GM12878 (cell line): ENCODE measurements at regions not wholly inside any gene's neighbourhood (a gene's known extent, or its start where the extent isn't known, plus 50 kb on each side); places are given as distances from the start of the nearest gene placed in this dataset.

Experiments used
- ATAC-seq: fragments of 200-7000 bp; cut with Tn5 transposase; 3 replicates; pipeline ENCODE4 v1.9.1; 2020; ENCODE audit warnings: mild to moderate bottlenecking, moderate library complexity
- BruUV-seq: library from RNA; stranded (reverse); fragments of 400-500 nt; replicated peaks from 2 replicates; lab custom pipeline; 2021; lab: Mats Ljungman, UMichigan
- CTCF ChIA-PET: fragments of 300-600 bp; sonication (Branson Sonifier 250); formaldehyde crosslinking; extraction: SDS; loops from one replicate; lab custom pipeline; 2021; ENCODE audit warnings: inconsistent platforms; lab: Yijun Ruan, JAX
- POLR2A ChIA-PET: fragments of 350-600 bp; formaldehyde crosslinking; extraction: SDS; loops from one replicate; lab custom pipeline; 2021; ENCODE audit warnings: inconsistent platforms; lab: Charles Lee
- RAD21 ChIA-PET: fragments of 300-600 bp; sonication (Branson Sonifier 250); formaldehyde crosslinking; loops from one replicate; lab custom pipeline; 2023; ENCODE audit warnings: antibody characterized with exemption; ENCODE audit not compliant: unreplicated experiment; lab: Charles Lee
- SMC1A ChIA-PET: fragments of 300-600 bp; sonication (Branson Sonifier 250); formaldehyde crosslinking; loops from one replicate; lab custom pipeline; 2023; ENCODE audit not compliant: unreplicated experiment, uncharacterized antibody; lab: Charles Lee
- DNase-seq: peaks from one replicate; pipeline ENCODE4 v3.0.0-alpha.2; 2011; ENCODE audit warnings: low read depth, low spot score
- FAIRE-seq: peaks from 3 replicates; lab custom pipeline; 2011; peaks lifted over from hg19 to GRCh38; lab: Jason Lieb, UNC
- H2AFZ ChIP-seq: 2 replicates; pipeline ENCODE4 v1.6.0; 2011; ENCODE audit warnings: low read depth, low read length, control low read depth; ENCODE audit not compliant: control insufficient read depth
- H3K27ac ChIP-seq: 2 replicates; pipeline ENCODE4 v1.5.1; 2011; ENCODE audit warnings: control low read depth; ENCODE audit not compliant: control insufficient read depth, insufficient read depth
- H3K27me3 ChIP-seq, 2 experiments: replicated peaks in 1 of 2; 2 replicates each; pipeline versions ENCODE4 v1.6.0 to v1.6.1; 2011; ENCODE audit warnings: low read length in 1 of 2; ENCODE audit not compliant: control insufficient read depth in 2 of 2, insufficient read depth in 2 of 2
- H3K36me3 ChIP-seq, 2 experiments: 2 replicates each; pipeline ENCODE4 v1.5.1; 2011; ENCODE audit warnings: low read length in 1 of 2; ENCODE audit not compliant: control insufficient read depth in 2 of 2, insufficient read depth in 2 of 2
- H3K4me1 ChIP-seq: 2 replicates; pipeline ENCODE4 v1.6.1; 2011; ENCODE audit warnings: mild to moderate bottlenecking, low read length, moderate library complexity, mixed read lengths; ENCODE audit not compliant: control insufficient read depth, insufficient read depth
- H3K4me2 ChIP-seq: 2 replicates; pipeline ENCODE4 v1.6.0; 2011; ENCODE audit warnings: control low read depth; ENCODE audit not compliant: control insufficient read depth, insufficient read depth
- H3K4me3 ChIP-seq: fragments of 200-600 bp; sonication (generic); 2 replicates; pipeline ENCODE4 v1.5.1; 2016
- H3K79me2 ChIP-seq: 2 replicates; pipeline ENCODE4 v1.6.0; 2011; ENCODE audit warnings: low read length; ENCODE audit not compliant: control insufficient read depth, insufficient read depth
- H3K9ac ChIP-seq: 2 replicates; pipeline ENCODE4 v1.8.0; 2011; ENCODE audit warnings: low read length, control low read depth, mixed read lengths; ENCODE audit not compliant: control insufficient read depth, insufficient read depth
- H3K9me3 ChIP-seq: replicated peaks from 3 replicates; pipeline ENCODE4 v1.5.1; 2011; ENCODE audit warnings: mild to moderate bottlenecking, low read length; ENCODE audit not compliant: control insufficient read depth, insufficient read depth
- H4K20me1 ChIP-seq: 2 replicates; pipeline ENCODE4 v1.6.0; 2011; ENCODE audit not compliant: control insufficient read depth, insufficient read depth
- ASH2L ChIP-seq: fragments of 300-600, 200-600 bp; sonication (generic); IDR thresholded peaks from 2 replicates; pipeline ENCODE4 v1.6.1; 2017; ENCODE audit warnings: low read depth, mild to moderate bottlenecking, borderline replicate concordance
- ATF7 ChIP-seq: fragments of 450-650 bp; IDR thresholded peaks from 2 replicates; pipeline ENCODE4 v1.6.1; 2016; ENCODE audit warnings: low read depth, mild to moderate bottlenecking
- CBX3 ChIP-seq: fragments of 200-600 bp; sonication (generic); IDR thresholded peaks from 2 replicates; pipeline ENCODE4 v1.6.1; 2016; ENCODE audit warnings: low read depth, borderline replicate concordance
- CBX5 ChIP-seq: sonication (generic); IDR thresholded peaks from 2 replicates; pipeline ENCODE4 v1.6.1; 2016; ENCODE audit warnings: low read depth, moderate library complexity, mild to moderate bottlenecking, inconsistent platforms
- CHD4 ChIP-seq: fragments of 200-600 bp; sonication (generic); IDR thresholded peaks from 2 replicates; pipeline ENCODE4 v1.6.1; 2016; ENCODE audit warnings: mild to moderate bottlenecking
- EED ChIP-seq: sonication (generic); IDR thresholded peaks from 2 replicates; pipeline ENCODE4 v1.6.1; 2016; ENCODE audit warnings: antibody characterized with exemption, low read depth
- EP300 ChIP-seq, 2 experiments: fragments of 150-350 bp in 1 of 2; IDR thresholded peaks; 2 replicates each; pipeline ENCODE4 v1.6.1; 2011 to 2012; ENCODE audit warnings: low read depth in 2 of 2, low read length in 2 of 2, borderline replicate concordance in 1 of 2, improper control_type of control experiment in 1 of 2, inconsistent platforms in 1 of 2; ENCODE audit not compliant: control insufficient read depth in 1 of 2
- KAT2A ChIP-seq: conservative IDR thresholded peaks from 2 replicates; pipeline ENCODE4 v1.6.1; 2011; ENCODE audit warnings: low read depth, low read length; ENCODE audit not compliant: control insufficient read depth
- KLF5 ChIP-seq: fragments of 450-650 bp; IDR thresholded peaks from 2 replicates; pipeline ENCODE4 v1.6.1; 2014; ENCODE audit warnings: mild to moderate bottlenecking; ENCODE audit not compliant: partially characterized antibody
- LARP7 ChIP-seq: fragments of 450-650 bp; IDR thresholded peaks from 2 replicates; pipeline ENCODE4 v1.6.1; 2017; ENCODE audit warnings: mild to moderate bottlenecking
- NBN ChIP-seq: fragments of 450-650 bp; IDR thresholded peaks from 2 replicates; pipeline ENCODE4 v1.6.1; 2016
- POLR2AphosphoS5 ChIP-seq: IDR thresholded peaks from 2 replicates; pipeline ENCODE4 v1.6.1; 2011; ENCODE audit warnings: mild to moderate bottlenecking, low read length, inconsistent platforms
- RELA ChIP-seq: fragments of 450-650 bp; IDR thresholded peaks from 2 replicates; pipeline ENCODE4 v1.8.0; 2014; ENCODE audit warnings: borderline replicate concordance; ENCODE audit not compliant: partially characterized antibody
- SUZ12 ChIP-seq: fragments of 200-600 bp; sonication (generic); IDR thresholded peaks from one replicate; pipeline ENCODE4 v1.6.1; 2018; ENCODE audit warnings: antibody characterized with exemption, mild to moderate bottlenecking; ENCODE audit not compliant: unreplicated experiment
- ZBED1 ChIP-seq: IDR thresholded peaks from 2 replicates; pipeline ENCODE4 v1.6.1; 2016; ENCODE audit warnings: borderline replicate concordance
- WGBS: methylation state at CpG from one replicate; pipeline ENCODE4 v1.1.6; 2016; ENCODE audit warnings: low lambda C conversion rate; ENCODE audit not compliant: insufficient replicate concordance, insufficient coverage; ENCODE audit errors: missing lambda C conversion rate; 5-methylcytosine and 5-hydroxymethylcytosine counted together
- in situ Hi-C: fragments of 300-500 bp; cut with MboI; formaldehyde crosslinking; loops from 9 replicates; pipeline ENCODE4 v1.14.3; 2018; ENCODE audit warnings: mixed read lengths
- intact Hi-C: fragments of 100-400 bp; cut with micrococcal nuclease; formaldehyde crosslinking; loops from one replicate; pipeline ENCODE4 v1.14.2; 2022; ENCODE audit not compliant: unreplicated experiment
- TF ChIP-seq, protein P1 (sequence below): IDR thresholded peaks from 2 replicates; pipeline ENCODE4 v1.6.1; 2012; ENCODE audit warnings: mild to moderate bottlenecking, low read depth, low read length
- TF ChIP-seq, protein P2 (sequence below): fragments of 450-650 bp; IDR thresholded peaks from 2 replicates; pipeline ENCODE4 v1.6.1; 2016; ENCODE audit warnings: mild to moderate bottlenecking, moderate library complexity, borderline replicate concordance
- TF ChIP-seq, protein P3 (sequence below): IDR thresholded peaks from 2 replicates; pipeline ENCODE4 v1.6.1; 2012; ENCODE audit warnings: low read depth, low read length, improper control_type of control experiment

DNA sequence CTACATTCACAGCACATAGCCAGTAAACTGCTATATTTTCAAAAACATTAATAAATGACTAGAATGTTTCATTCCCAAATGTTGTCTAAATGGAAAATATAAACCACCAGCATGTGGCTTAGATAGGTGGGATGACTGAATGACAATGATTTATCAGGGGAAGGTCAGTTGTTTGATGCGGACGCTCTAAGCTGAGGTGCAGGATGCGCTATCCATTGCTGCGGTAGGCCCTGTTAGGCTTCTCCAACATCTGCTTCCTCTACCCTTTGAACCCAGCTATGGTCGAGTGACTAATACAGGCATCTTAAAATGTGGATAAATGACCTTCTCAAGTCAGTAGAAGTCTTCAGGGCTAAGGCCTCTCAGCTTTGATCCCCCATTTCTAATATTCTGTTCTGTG is 584.2 kb downstream of the CMPK2 start:
- Histone ChIP-seq H3K4me1 (no peaks in the 10 kb centered on the region), H3K4me3 (no peak overlapping the region), H3K27me3 (no peaks in the 10 kb centered on the region), H3K9me3 (no peaks in the 10 kb centered on the region), H3K4me2 (no peak overlapping the region), H4K20me1 (no peaks in the 10 kb centered on the region), H3K9ac (no peak overlapping the region), H3K36me3 (no peaks in the 10 kb centered on the region), H3K79me2 (no peaks in the 10 kb centered on the region), H2AFZ (no peak overlapping the region), H3K27ac (no peak overlapping the region)
- ATAC-seq (no peak), FAIRE-seq (no peak), DNase-seq (no peak)
- 61% methylated on average over 5 of the region's 5 CpGs for WGBS
- ChIA-PET POLR2A (interaction anchor here (0.6 kb wide), 1 partner anchor 16 kb away, joined by 3 read pairs; no protein-coding TSS in a partner anchor), RAD21 (no interaction called here), SMC1A (interaction anchor here (0.9 kb wide), 1 partner anchor 12 kb away, joined by 5 read pairs; no protein-coding TSS in a partner anchor), CTCF (no interaction called here)
- intact Hi-C loops (no loop called here), in situ Hi-C loops (no loop called here)
- no TSS peak for BruUV-seq
- TF ChIP-seq, protein P1, sequence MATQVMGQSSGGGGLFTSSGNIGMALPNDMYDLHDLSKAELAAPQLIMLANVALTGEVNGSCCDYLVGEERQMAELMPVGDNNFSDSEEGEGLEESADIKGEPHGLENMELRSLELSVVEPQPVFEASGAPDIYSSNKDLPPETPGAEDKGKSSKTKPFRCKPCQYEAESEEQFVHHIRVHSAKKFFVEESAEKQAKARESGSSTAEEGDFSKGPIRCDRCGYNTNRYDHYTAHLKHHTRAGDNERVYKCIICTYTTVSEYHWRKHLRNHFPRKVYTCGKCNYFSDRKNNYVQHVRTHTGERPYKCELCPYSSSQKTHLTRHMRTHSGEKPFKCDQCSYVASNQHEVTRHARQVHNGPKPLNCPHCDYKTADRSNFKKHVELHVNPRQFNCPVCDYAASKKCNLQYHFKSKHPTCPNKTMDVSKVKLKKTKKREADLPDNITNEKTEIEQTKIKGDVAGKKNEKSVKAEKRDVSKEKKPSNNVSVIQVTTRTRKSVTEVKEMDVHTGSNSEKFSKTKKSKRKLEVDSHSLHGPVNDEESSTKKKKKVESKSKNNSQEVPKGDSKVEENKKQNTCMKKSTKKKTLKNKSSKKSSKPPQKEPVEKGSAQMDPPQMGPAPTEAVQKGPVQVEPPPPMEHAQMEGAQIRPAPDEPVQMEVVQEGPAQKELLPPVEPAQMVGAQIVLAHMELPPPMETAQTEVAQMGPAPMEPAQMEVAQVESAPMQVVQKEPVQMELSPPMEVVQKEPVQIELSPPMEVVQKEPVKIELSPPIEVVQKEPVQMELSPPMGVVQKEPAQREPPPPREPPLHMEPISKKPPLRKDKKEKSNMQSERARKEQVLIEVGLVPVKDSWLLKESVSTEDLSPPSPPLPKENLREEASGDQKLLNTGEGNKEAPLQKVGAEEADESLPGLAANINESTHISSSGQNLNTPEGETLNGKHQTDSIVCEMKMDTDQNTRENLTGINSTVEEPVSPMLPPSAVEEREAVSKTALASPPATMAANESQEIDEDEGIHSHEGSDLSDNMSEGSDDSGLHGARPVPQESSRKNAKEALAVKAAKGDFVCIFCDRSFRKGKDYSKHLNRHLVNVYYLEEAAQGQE: no peak
- TF ChIP-seq CBX3 (no peak), CBX5 (no peak), CHD4 (no peak), NBN (no peak), POLR2AphosphoS5 (no peak), ZBED1 (no peak), KAT2A (no peak), LARP7 (no peak), RELA (no peak), KLF5 (no peak), SUZ12 (no peak), ATF7 (no peak), EED (no peak), EP300 (IDR thresholded peaks at IDR 0.05; ENCODE audit: borderline replicate concordance in 1 of 2, control insufficient read depth in 1 of 2, low read depth in 2 of 2, low read length in 2 of 2) (no peak), ASH2L (no peak)
- TF ChIP-seq, protein P2, sequence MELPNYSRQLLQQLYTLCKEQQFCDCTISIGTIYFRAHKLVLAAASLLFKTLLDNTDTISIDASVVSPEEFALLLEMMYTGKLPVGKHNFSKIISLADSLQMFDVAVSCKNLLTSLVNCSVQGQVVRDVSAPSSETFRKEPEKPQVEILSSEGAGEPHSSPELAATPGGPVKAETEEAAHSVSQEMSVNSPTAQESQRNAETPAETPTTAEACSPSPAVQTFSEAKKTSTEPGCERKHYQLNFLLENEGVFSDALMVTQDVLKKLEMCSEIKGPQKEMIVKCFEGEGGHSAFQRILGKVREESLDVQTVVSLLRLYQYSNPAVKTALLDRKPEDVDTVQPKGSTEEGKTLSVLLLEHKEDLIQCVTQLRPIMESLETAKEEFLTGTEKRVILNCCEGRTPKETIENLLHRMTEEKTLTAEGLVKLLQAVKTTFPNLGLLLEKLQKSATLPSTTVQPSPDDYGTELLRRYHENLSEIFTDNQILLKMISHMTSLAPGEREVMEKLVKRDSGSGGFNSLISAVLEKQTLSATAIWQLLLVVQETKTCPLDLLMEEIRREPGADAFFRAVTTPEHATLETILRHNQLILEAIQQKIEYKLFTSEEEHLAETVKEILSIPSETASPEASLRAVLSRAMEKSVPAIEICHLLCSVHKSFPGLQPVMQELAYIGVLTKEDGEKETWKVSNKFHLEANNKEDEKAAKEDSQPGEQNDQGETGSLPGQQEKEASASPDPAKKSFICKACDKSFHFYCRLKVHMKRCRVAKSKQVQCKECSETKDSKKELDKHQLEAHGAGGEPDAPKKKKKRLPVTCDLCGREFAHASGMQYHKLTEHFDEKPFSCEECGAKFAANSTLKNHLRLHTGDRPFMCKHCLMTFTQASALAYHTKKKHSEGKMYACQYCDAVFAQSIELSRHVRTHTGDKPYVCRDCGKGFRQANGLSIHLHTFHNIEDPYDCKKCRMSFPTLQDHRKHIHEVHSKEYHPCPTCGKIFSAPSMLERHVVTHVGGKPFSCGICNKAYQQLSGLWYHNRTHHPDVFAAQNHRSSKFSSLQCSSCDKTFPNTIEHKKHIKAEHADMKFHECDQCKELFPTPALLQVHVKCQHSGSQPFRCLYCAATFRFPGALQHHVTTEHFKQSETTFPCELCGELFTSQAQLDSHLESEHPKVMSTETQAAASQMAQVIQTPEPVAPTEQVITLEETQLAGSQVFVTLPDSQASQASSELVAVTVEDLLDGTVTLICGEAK: no peak
- TF ChIP-seq, protein P3, sequence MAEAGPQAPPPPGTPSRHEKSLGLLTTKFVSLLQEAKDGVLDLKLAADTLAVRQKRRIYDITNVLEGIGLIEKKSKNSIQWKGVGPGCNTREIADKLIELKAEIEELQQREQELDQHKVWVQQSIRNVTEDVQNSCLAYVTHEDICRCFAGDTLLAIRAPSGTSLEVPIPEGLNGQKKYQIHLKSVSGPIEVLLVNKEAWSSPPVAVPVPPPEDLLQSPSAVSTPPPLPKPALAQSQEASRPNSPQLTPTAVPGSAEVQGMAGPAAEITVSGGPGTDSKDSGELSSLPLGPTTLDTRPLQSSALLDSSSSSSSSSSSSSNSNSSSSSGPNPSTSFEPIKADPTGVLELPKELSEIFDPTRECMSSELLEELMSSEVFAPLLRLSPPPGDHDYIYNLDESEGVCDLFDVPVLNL: no peak
